Effector memory CD4-positive, alpha-beta T cell (primary cell): ENCODE measurements at regions not wholly inside any gene's neighbourhood (a gene's known extent, or its start where the extent isn't known, plus 50 kb on each side); places are given as distances from the start of the nearest gene placed in this dataset.

Experiments
- DNase-seq, 3 donors: peaks; one replicate each; pipeline ENCODE4 v3.0.0-alpha.2; 2020
- H3K27ac ChIP-seq: 2 replicates; pipeline ENCODE4 v1.7.0; 2013; ENCODE audit warnings: mild to moderate bottlenecking, low read length, moderate library complexity; ENCODE audit not compliant: insufficient read depth, poor library complexity, severe bottlenecking
- H3K27me3 ChIP-seq: replicated peaks from 2 replicates; pipeline ENCODE4 v1.7.0; 2013; ENCODE audit warnings: mild to moderate bottlenecking, low read length; ENCODE audit not compliant: insufficient read depth, control insufficient read depth, poor library complexity, severe bottlenecking
- H3K36me3 ChIP-seq: 2 replicates; pipeline ENCODE4 v1.7.0; 2013; ENCODE audit warnings: mild to moderate bottlenecking, low read length, moderate library complexity; ENCODE audit not compliant: control insufficient read depth, insufficient read depth
- H3K4me1 ChIP-seq: 2 replicates; pipeline ENCODE4 v1.7.0; 2013; ENCODE audit warnings: low read length, mild to moderate bottlenecking; ENCODE audit not compliant: control insufficient read depth, insufficient read depth, poor library complexity, severe bottlenecking
- H3K4me3 ChIP-seq: 2 replicates; pipeline ENCODE4 v1.7.0; 2013; ENCODE audit warnings: low read length, low read depth, mild to moderate bottlenecking; ENCODE audit not compliant: insufficient read depth, poor library complexity, severe bottlenecking
- H3K9me3 ChIP-seq: 2 replicates; pipeline ENCODE4 v1.7.0; 2013; ENCODE audit warnings: mild to moderate bottlenecking, low read length, moderate library complexity; ENCODE audit not compliant: control insufficient read depth

DNA sequence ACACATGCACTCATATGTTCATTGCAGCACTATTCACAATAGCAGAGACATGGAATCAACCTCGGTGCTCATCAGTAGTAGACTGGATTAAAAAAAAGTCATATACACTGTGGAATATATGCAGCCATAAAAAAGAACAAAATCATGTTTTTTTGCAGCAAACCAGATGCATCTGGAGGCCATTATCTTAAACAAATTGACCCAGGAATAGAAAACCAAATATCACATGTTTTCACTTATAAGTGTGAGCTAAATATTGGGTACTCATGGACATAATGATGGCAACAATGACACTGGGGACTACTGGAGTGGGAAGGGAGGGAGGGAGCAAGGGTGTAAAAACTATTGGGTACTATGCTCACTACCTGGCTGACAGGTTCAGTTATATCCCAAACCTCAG is 792.6 kb downstream of the EPHA4 start:
- no peaks in the 10 kb centered on the region for H3K36me3 ChIP-seq
- no peak overlapping the region for H3K27ac ChIP-seq
- no peak overlapping the region for H3K4me3 ChIP-seq
- no peaks in the 10 kb centered on the region for H3K27me3 ChIP-seq
- no peaks in the 10 kb centered on the region for H3K4me1 ChIP-seq
- H3K9me3 ChIP-seq = no peaks in the 10 kb centered on the region
- no peak for DNase-seq

DNA sequence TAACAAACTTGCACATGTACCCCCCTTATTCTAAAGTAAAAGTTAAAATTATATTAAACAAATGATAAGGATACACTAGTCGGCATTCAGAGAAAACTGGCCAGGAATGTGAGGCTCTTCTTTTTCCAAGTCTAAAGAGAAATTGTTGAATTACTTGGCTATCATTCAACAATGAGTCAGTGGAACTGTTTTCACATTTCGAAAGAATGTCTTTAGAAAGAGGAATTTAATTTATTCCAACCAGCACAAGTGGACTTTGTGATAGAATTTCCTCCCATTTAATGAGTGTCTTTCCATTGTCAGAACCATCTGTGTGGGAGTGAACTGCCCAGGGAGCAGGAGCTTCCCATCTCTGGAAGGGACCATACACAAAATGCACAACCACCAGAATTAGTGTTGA is 792.2 kb downstream of the EPHA4 start:
- no peaks in the 10 kb centered on the region for H3K27me3 ChIP-seq
- H3K27ac ChIP-seq = no peak overlapping the region
- no peak overlapping the region for H3K4me3 ChIP-seq

DNA sequence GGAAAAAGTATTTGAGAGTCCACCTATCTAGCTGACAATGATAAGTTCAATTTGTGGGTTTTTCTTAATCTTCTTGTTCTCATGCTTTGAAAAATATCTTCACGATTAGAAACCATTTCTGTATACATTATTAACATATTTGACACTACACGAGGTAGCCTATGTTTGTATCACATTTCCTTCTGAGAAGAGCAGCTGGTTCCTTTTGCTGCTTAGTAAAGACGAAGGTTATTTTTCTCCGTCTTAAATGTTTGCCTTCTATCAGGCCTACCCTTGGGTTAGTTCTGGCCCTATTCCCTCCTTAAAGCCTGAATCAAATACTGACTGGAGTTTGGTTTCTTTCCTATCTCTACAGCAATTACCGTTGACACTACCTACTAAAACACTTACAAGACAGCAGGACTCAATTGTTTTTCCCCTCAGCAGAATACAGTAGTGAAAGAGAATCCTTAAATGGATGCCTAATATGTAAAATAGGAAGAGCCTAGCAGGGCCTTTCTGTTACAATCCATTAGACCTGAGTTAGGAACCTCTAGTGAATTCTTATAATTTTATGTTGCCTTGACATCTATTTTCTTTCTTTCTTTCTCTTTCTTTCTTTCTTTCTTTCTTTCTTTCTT is 790.4 kb downstream of the EPHA4 start:
- H3K4me3 ChIP-seq = no peak overlapping the region
- no peak for DNase-seq
- no peaks in the 10 kb centered on the region for H3K27me3 ChIP-seq
- no peaks in the 10 kb centered on the region for H3K9me3 ChIP-seq
- H3K27ac ChIP-seq = no peak overlapping the region
- no peaks in the 10 kb centered on the region for H3K36me3 ChIP-seq
- no peaks in the 10 kb centered on the region for H3K4me1 ChIP-seq

More for the DNA sequence above, 792.2 kb downstream of the EPHA4 start:
- Histone ChIP-seq H3K36me3 (no peaks in the 10 kb centered on the region), H3K9me3 (no peaks in the 10 kb centered on the region), H3K4me1 (no peaks in the 10 kb centered on the region)
- no peak for DNase-seq

DNA sequence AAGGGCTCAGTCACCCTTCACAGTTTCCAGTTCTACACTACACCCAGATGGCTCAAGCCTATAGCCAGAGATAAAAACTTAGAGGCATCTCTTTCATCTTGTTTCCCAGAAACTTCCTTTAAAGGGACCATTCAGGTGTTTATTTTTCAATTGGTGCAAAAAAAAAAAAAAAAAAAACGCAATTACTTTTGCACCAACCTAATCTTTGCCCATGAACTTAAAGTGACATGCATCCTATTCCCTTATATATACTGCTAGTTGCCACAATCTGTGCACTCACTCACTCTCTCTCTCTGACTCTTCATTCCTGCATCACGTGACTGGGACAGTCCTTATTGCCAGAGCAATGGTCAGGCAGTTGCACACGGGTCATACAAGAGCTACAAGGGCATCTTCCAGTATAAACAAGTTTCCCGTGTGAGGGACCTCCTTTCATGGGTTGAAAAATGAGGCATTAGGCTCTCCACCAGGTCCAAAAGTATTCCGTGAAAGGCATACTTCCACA is 789.4 kb downstream of the EPHA4 start:
- Histone ChIP-seq H3K9me3 (no peaks in the 10 kb centered on the region), H3K27me3 (no peaks in the 10 kb centered on the region), H3K36me3 (no peaks in the 10 kb centered on the region), H3K4me3 (no peak overlapping the region), H3K4me1 (no peaks in the 10 kb centered on the region), H3K27ac (no peak overlapping the region)
- DNase-seq = no peak

DNA sequence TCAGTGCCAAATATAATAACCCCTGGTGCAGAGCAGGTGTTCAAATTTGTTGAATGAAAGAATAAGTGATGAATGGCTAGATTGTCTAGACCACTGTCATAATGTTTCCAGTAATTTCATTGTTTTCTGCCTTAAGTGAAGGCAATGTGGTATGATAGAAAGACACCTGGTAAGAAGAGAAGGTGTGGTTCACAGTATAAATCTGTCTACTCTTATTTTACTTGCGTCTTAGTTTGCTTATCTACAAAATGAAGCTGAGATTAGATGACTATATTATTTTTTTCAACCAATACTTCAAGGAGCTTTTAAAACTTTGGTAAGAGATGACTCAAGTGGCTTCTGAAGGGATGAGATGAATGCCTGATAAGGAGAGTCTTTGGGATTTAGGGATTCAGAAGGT is 788.4 kb downstream of the EPHA4 start:
- no peaks in the 10 kb centered on the region for H3K27me3 ChIP-seq
- DNase-seq = no peak
- no peaks in the 10 kb centered on the region for H3K36me3 ChIP-seq
- H3K4me1 ChIP-seq = no peaks in the 10 kb centered on the region
- no peak overlapping the region for H3K27ac ChIP-seq
- no peak overlapping the region for H3K4me3 ChIP-seq
- H3K9me3 ChIP-seq = no peaks in the 10 kb centered on the region

DNA sequence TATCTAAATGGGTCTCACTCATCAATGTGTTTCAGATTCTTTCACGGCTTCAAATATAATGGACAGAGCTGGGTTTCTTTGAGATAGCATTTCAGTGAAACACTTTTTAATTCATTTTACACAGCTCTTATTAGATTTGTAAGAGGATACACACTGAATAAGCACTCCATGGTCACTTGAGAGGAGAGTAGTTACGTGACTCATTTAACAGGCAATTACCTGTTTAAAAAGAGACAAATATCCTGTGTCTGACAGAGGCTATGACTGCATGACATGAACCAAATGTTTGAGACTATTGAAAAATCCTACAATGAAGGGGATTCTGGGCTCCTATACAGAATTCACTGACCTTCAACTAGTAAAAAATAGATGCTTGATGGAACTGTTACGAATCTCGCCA is 786.9 kb downstream of the EPHA4 start:
- Histone ChIP-seq H3K9me3 (no peaks in the 10 kb centered on the region), H3K4me3 (no peak overlapping the region), H3K4me1 (no peaks in the 10 kb centered on the region), H3K36me3 (no peaks in the 10 kb centered on the region), H3K27me3 (no peaks in the 10 kb centered on the region), H3K27ac (no peak overlapping the region)
- DNase-seq = no peak

DNA sequence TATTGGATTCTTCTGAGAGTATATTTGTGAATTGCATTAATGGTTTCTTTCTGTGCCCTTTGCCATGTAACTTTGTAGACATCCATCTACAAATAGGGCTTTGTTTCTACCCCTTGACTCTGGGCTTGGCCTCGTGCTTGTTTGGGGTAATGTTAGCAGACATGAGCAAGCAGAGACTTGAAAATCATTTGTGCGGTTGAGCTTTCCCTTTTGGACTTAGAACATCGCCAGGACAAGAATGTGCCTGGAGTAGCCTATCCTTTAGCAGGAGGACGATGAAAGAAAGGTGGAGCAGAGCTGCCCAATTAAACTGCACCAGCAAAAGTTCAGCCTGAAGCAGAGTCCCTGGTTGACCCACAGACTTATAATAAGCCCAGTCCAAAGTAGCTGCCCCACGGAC is 785.9 kb downstream of the EPHA4 start:
- no peaks in the 10 kb centered on the region for H3K36me3 ChIP-seq
- no peaks in the 10 kb centered on the region for H3K27me3 ChIP-seq
- H3K4me3 ChIP-seq = no peak overlapping the region
- no peak for DNase-seq
- H3K27ac ChIP-seq = no peak overlapping the region
- H3K9me3 ChIP-seq = no peaks in the 10 kb centered on the region
- H3K4me1 ChIP-seq = no peaks in the 10 kb centered on the region

DNA sequence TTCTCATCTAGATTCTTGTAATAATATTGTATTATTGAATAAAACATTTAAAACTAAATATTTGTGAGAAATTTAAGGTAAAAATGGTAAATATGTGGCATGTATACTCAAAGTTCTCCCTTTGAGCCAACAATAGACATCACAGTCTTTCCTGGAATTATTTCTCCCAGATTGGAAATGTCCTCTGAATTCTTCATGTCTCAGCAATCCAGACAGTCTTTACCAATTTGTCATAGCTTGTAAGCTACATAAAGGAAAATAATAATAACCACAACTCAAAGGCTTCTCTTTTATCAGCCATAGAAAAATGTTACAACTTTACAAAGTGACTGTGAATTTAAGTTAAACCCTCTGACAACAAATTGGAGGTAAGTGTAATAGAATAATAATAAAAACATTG is 784.9 kb downstream of the EPHA4 start:
- no peaks in the 10 kb centered on the region for H3K36me3 ChIP-seq
- H3K4me3 ChIP-seq = no peak overlapping the region
- H3K9me3 ChIP-seq = no peaks in the 10 kb centered on the region
- no peak for DNase-seq
- H3K27ac ChIP-seq = no peak overlapping the region
- H3K27me3 ChIP-seq = no peaks in the 10 kb centered on the region
- no peaks in the 10 kb centered on the region for H3K4me1 ChIP-seq

DNA sequence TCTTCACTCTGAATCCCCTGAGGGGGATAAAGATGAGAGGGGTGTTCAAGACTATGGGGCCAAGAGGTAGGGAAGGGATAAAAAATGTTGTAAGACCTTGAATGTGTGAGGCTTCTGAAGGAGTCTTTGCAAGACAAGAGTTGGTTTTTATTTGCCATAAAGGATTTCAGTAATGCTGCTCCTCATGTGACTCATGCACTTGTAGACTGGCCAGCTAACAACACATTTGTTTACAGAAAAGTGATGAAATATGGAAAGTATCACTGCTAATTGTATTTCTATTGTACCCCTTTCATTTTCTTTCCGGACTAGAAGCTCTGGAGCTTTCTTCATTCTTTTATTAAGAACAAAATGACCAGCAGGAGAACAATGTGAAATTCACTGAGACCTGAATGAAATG is 782.1 kb downstream of the EPHA4 start:
- no peaks in the 10 kb centered on the region for H3K36me3 ChIP-seq
- no peak overlapping the region for H3K27ac ChIP-seq
- no peak overlapping the region for H3K4me3 ChIP-seq
- no peaks in the 10 kb centered on the region for H3K9me3 ChIP-seq
- no peak for DNase-seq
- no peaks in the 10 kb centered on the region for H3K27me3 ChIP-seq
- no peaks in the 10 kb centered on the region for H3K4me1 ChIP-seq

DNA sequence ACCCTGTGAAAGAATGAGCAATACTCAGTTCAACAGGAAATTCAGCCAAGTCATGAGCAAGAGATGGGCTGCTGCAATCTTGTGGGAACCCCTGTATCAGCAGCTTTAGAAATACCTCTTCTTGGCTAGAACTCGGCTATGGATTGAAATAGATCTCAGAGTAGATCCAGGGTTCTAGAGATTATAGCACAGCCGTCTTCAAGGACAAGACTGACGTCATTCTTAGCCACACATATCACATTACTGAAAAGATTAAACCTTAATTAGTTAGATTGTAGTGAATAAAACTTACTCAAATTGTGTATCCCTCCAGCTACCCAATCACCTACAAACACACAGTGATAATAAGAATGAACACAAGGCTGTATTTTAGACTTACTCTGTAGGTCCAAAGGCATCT is 776.4 kb downstream of the EPHA4 start:
- no peak overlapping the region for H3K4me3 ChIP-seq
- H3K4me1 ChIP-seq = no peaks in the 10 kb centered on the region
- no peak for DNase-seq
- no peaks in the 10 kb centered on the region for H3K9me3 ChIP-seq
- no peak overlapping the region for H3K27ac ChIP-seq
- no peaks in the 10 kb centered on the region for H3K36me3 ChIP-seq
- H3K27me3 ChIP-seq = no peaks in the 10 kb centered on the region
